BE2C (cell line): ENCODE measurements at regions not wholly inside any gene's neighbourhood (a gene's known extent, or its start where the extent isn't known, plus 50 kb on each side); places are given as distances from the start of the nearest gene placed in this dataset.
"Not testable (repeated sequence)": the region's sequence is repeated elsewhere in the genome, so short reads cannot be mapped to it uniquely, and the experiment has no call there.

Experiments used
- DNase-seq: peaks from one replicate; pipeline ENCODE4 v3.0.0-alpha.2; 2020
- H3K27me3 ChIP-seq: fragments of 250-450 bp; sonication (Bioruptor Pico); 2 replicates; pipeline ENCODE4 v1.5.1; 2020; ENCODE audit warnings: mild to moderate bottlenecking
- H3K36me3 ChIP-seq: fragments of 250-450 bp; sonication (Bioruptor Pico); 2 replicates; pipeline ENCODE4 v1.5.1; 2020; ENCODE audit warnings: mild to moderate bottlenecking
- H3K4me1 ChIP-seq: fragments of 250-450 bp; sonication (Bioruptor Pico); 2 replicates; pipeline ENCODE4 v1.5.1; 2020
- H3K4me3 ChIP-seq: 2 replicates; pipeline ENCODE4 v1.5.1; 2011; ENCODE audit warnings: low read depth, low read length
- H3K9me3 ChIP-seq: fragments of 250-450 bp; sonication (Bioruptor Pico); 2 replicates; pipeline ENCODE4 v1.5.1; 2020
- TF ChIP-seq, protein P1 (sequence below): IDR thresholded peaks from 2 replicates; pipeline ENCODE4 v1.5.1; 2012; ENCODE audit warnings: mild to moderate bottlenecking, low read depth, low read length

DNA sequence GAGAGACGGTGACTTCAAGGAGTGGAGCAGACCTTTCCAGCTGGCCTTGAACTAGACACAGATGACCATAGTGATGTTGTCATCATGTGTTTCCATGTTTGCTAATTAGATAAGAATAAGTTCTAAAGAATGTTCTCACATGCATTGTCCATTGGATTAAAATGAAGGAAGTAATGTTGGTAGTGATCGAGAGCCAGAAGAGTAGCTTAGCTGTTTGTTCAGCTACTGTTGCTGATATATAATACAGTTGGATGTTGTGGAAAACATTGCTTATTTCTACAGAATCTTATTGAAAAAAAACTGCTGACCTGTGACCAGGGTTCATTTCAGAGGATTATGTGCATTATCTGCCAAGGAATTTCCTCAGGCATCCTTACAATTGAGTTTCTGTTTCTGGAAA is 249.1 kb upstream of the POGK start:
- Histone ChIP-seq H3K27me3 (no peaks in the 10 kb centered on the region), H3K36me3 (no peaks in the 10 kb centered on the region), H3K4me3 (no peak overlapping the region), H3K4me1 (no peaks in the 10 kb centered on the region), H3K9me3 (no peaks in the 10 kb centered on the region)
- no peak for DNase-seq
- TF ChIP-seq, protein P1, sequence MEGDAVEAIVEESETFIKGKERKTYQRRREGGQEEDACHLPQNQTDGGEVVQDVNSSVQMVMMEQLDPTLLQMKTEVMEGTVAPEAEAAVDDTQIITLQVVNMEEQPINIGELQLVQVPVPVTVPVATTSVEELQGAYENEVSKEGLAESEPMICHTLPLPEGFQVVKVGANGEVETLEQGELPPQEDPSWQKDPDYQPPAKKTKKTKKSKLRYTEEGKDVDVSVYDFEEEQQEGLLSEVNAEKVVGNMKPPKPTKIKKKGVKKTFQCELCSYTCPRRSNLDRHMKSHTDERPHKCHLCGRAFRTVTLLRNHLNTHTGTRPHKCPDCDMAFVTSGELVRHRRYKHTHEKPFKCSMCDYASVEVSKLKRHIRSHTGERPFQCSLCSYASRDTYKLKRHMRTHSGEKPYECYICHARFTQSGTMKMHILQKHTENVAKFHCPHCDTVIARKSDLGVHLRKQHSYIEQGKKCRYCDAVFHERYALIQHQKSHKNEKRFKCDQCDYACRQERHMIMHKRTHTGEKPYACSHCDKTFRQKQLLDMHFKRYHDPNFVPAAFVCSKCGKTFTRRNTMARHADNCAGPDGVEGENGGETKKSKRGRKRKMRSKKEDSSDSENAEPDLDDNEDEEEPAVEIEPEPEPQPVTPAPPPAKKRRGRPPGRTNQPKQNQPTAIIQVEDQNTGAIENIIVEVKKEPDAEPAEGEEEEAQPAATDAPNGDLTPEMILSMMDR, result no peak

DNA sequence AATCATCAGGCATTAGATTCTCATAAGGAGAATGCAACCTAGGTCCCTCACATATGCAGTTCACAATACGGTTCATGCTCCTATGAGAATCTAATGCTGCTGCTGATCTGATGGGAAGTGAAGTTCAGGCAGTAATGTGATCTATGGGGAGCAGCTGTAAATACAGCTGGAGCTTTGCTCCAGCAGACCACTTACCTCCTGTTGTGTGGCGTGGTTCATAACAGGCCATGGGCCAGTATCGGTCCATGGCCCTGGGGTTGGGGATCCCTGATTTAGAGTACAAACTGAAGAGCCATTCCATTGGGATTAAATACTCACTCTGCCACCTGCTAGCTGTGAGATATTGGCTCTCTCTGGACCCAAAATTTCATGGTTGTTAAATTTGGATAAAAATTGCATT is 244.6 kb upstream of the POGK start:
- no peak overlapping the region for H3K4me3 ChIP-seq
- no peaks in the 10 kb centered on the region for H3K36me3 ChIP-seq
- H3K9me3 ChIP-seq, result no peaks in the 10 kb centered on the region
- no peaks in the 10 kb centered on the region; the same call in 1 of the 2 replicates for H3K27me3 ChIP-seq
- no peaks in the 10 kb centered on the region for H3K4me1 ChIP-seq
- TF ChIP-seq, protein P1, result no peak
- no peak for DNase-seq

DNA sequence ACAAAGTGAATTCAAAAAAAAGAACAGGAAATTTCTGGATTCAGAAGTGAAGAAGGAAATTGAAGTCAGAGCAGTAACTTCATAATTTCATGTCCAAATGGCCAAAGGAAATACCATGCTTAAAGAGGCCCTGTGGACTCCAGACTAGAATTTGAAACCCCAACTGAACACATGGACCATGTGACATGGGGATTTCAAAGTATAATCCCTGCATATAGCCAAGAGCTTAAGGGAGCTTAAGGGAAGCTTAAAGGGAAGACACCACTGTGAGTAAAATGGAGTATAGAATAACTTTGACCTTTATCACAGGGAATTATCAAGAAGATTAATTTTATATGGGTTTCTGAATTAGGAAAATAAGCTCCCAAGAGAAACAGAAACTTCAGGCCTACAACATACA is 241.8 kb upstream of the POGK start:
- Histone ChIP-seq H3K4me1 (no peaks in the 10 kb centered on the region), H3K9me3 (no peaks in the 10 kb centered on the region), H3K36me3 (no peaks in the 10 kb centered on the region), H3K27me3 (no peaks in the 10 kb centered on the region; the same call in none of the 2 replicates), H3K4me3 (no peak overlapping the region)
- no peak for DNase-seq
- TF ChIP-seq, protein P1, result no peak

DNA sequence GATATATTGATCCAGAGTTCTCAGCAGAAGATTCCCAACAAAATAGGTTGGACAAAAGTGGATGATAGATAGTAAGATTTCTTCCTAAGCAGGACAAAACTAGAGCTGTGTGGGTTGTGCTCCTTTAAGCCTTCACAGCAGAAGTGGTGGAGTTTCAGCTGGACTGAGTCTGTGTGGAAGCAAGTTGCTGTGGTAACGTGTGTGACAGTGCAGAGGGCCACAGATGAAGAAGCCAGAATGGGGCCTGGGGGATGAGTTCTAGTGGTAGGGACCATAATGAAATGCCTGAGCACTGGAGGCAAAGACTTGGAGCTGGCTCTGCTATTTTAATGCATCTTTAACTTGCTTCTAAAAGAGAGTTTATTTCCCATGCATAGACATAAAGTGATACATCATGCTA is 238.7 kb upstream of the POGK start:
- H3K36me3 ChIP-seq, result no peaks in the 10 kb centered on the region
- no peaks in the 10 kb centered on the region for H3K4me1 ChIP-seq
- TF ChIP-seq, protein P1, result no peak

DNA sequence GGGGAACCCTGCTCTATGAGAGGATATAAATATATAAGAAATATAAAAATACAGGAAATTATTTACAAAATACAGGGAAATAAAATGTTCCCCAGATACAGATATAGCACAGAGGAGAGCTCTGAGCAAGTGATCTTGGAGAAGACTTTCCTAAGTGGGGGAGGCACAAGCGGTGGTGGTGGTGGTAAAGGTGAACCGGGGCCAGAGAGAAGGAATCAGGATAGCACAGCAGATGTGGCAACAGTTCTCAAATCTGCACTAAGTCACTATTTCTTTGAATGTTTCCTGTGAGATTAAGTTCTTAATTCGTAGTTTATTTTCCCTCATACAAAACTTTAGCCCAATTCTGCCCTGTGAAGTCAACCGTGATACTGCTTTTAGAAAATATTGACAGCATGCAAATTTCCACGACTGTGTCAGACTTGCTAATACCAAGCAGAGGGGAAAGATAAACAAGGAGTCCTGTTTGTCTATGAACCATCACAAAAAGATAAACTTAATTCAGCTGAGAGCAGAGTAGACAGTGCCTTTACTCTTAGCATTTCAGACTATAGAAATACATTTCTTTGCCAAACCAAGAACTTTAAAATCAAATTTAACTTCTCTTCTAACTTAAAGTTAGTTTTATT is 237.5 kb upstream of the POGK start:
- TF ChIP-seq, protein P1, result no peak
- DNase-seq, result no peak
- Histone ChIP-seq H3K36me3 (no peaks in the 10 kb centered on the region), H3K9me3 (no peaks in the 10 kb centered on the region), H3K27me3 (no peaks in the 10 kb centered on the region; the same call in none of the 2 replicates), H3K4me1 (no peaks in the 10 kb centered on the region), H3K4me3 (no peak overlapping the region)

More for the DNA sequence above, 238.7 kb upstream of the POGK start:
- no peaks in the 10 kb centered on the region; the same call in none of the 2 replicates for H3K27me3 ChIP-seq
- no peak overlapping the region for H3K4me3 ChIP-seq
- DNase-seq, result no peak
- H3K9me3 ChIP-seq, result no peaks in the 10 kb centered on the region

DNA sequence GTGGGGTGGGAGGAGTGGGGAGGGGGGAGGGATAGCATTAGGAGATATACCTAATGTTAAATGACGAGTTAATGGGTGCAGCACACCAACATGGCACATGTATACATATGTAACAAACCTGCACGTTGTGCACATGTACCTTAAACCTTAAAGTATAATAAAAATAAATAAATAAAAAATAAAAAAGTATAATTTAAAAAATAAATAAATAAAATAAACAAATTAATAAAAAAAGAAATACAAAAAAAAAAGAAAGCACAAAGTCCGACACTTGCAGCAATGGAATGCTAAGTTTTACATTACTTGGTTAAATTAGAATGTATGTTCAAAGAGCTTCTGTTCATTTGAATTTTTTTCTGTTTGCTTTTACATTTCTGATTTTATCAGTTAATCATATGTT is 236.5 kb upstream of the POGK start:
- not testable (repeated sequence) for H3K36me3 ChIP-seq, H3K27me3 ChIP-seq, DNase-seq, H3K4me3 ChIP-seq, H3K9me3 ChIP-seq, H3K4me1 ChIP-seq

DNA sequence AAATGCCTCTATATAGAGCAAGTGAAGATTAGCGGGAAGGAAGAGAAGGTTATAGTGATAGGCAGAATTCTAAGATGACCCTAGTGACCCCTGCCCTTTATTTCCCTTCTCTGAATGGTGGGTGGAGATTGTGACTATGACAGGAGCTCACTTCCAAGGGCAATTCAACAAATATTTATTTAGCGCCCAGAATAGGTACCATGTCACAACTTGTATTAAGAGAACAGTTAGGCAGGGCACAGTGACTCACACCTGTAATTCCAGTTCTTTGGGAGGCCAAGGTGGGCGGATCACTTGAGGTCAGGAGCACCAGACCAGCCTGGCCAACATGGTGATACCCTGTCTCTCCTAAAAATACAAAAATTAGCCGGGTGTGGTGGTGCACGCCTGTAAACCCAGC is 236.0 kb upstream of the POGK start:
- TF ChIP-seq, protein P1, result no peak
- H3K4me3 ChIP-seq, result no peak overlapping the region
- no peak for DNase-seq
- no peaks in the 10 kb centered on the region for H3K36me3 ChIP-seq
- no peaks in the 10 kb centered on the region for H3K9me3 ChIP-seq
- no peaks in the 10 kb centered on the region for H3K4me1 ChIP-seq
- no peaks in the 10 kb centered on the region; the same call in none of the 2 replicates for H3K27me3 ChIP-seq
